MV-4-11 (cell line): ENCODE measurements at regions not wholly inside any gene's neighbourhood (a gene's known extent, or its start where the extent isn't known, plus 50 kb on each side); places are given as distances from the start of the nearest gene placed in this dataset.
A peak's percentile ranks its signal among the peaks of the same experiment; 100 is the strongest.
"Not testable (repeated sequence)": the region's sequence is repeated elsewhere in the genome, so short reads cannot be mapped to it uniquely, and the experiment has no call there.

Experiments
- DNase-seq: peaks from one replicate; lab custom pipeline; 2025; lab: John Stamatoyannopoulos, UW

DNA sequence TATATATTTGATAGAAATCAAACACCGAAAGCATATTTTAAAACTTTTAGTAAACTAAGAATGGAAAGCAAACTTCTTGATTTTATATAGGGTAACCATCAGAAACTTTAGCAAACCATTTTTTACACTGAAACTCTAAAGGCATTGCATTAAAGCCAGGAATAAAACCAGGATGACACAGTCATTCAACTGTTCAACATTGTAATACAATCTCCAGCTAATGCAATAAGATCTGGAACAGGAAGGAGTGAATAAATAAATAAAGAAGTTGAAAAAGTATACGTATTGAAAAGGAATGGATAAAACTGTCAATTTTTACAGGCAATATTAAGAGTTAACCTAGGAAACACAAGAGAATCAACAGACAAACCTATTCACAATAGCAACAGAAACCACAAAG is 181.9 kb upstream of the TTC14 start:
- DNase-seq, result no peak

DNA sequence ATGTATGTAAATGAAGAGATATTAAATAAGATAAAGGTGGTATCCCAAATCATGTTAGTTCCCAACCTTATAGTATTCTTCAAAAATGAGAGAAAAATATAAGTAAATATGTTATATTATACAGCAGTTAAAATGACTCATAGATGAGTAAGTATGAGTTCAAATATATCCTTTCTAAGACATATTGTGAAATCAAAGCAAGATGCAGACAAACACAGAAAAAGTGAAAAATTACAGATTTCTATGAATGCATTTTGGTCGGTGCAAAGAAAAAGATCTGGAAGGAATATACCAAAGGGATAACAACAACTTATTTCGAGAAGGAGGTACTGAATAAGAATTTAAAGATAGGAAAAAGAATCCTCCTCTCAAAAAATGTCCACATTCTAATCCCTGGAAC is 181.2 kb upstream of the TTC14 start:
- peak; percentile 7 for DNase-seq

GRCh38 chr3:180421221-180421620 is 180.7 kb upstream of the TTC14 start:
- DNase-seq, result peak; percentile 57

DNA sequence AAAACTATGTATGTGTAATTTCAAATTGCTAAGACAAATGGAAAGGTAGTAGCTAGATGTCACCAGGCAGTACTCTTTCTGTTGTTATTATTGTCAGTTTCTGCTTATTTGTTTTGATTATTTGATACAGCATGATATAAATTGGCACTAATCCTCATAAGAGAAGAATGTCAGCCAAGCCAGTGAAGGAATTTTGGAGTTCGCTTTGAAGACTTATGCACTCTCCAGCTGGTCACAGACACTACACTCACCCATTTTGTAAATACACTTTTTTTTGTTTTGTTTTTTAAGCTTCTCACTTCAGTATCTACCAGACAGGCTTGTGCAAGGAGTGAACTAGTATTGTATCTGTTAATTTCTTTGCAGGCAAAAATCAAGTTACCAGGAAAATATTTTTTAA is 180.2 kb upstream of the TTC14 start:
- no peak for DNase-seq

GRCh38 chr3:180424305-180424704 is 177.7 kb upstream of the TTC14 start:
- DNase-seq, result not testable (repeated sequence)

DNA sequence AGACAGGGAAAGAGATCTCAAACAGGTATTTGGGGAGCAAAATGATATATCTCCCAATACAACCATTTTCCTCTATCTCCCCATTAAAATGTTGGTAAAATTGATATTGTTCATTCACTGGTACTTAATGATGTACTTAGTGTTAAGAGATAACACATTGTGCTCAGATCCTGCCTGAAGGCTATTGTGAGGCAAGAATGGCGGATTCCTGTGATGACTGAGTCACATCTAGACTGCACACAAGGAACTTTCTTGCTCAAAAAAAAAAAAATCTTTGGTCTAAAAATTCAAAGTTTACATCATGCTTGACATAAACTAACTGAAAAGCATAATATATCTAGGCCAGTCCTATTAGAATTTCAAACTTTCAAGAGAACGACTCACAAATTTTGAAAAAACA is 171.1 kb upstream of the TTC14 start:
- DNase-seq, result peak; percentile 1

DNA sequence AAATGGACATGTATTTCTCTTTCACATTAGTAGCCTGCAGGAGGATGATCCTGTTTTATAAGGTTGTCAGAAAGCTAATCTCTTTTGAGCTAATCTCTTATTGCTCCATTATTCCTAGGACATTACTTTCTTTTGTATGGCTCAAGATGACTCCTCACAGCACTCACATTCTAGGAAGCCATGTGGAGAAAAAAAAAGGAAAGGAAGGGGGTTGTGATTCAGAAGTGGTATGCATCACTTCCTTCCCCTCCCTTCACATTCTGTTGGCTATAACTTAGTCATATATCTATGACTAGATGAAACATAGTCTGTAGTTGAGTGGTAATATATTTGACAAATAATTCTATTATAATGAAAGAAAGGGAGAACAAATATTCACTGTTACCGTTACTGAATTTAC is 168.8 kb upstream of the TTC14 start:
- DNase-seq, result peak; percentile 46

DNA sequence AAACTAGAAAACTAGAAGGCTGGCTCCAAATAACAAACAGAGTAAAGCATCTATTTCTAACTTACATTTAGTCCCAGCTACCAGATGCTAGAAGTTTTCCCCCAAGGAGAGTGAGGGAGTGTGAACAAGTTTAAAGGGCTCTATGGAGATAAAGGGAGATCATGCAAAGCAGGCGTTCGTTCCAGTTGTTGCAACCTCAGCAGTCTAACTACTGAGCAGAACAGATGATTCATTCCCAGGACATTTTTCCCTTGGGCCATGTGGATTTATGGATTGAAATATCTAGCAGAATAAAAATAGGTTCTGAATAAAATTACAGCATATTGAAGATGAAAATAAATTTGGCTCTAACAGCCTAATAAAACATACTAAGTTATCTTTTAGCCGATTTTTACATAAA is 154.8 kb upstream of the TTC14 start:
- no peak for DNase-seq

GRCh38 chr3:180448407-180448806 is 153.6 kb upstream of the TTC14 start:
- DNase-seq, result not testable (repeated sequence)

DNA sequence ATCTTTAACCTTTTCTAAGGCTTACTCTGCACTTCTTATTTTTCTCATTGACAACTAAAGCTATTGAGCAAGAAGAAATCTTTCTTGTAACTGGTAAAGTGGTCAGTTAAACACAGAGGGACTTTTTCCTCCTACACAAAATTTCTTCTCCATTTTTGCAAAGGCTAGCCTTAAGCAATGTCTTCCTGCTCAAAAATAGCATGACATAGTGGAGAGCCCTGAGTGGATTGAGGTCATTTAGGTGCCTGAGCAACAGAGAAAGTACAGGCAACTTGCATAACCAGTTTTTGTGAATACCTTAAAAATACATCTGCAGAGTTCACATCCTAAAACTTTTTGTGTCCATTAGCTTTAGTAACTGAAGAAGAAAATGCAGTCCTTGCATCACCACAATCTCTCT is 144.7 kb upstream of the TTC14 start:
- peak; percentile 85 for DNase-seq

DNA sequence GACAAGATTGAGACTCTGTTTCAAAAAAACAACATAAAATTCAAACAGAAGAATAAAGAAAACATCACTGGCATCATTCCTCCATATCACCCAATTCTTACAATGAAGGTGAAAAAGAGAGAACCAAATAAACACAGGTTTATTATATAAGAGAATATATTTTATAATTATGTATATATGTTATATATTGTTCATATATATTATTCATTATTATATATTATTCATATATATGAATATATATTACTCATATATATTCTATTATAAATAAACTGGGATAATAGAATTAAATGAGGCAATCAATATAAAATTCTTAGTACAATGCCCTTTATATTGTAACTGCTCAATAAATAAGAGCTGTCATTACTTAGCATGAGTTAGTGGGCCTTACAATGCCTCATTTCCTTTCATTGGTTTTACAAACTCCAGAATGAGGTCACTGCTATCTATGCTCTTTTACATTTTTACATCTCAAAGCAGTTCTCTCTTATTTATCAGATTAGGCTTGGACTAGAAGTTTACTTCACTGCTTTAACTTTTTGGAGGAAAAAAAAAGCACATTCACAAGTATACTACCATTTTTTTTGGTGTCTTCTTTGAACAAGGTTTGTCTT is 135.5 kb upstream of the TTC14 start:
- no peak for DNase-seq

DNA sequence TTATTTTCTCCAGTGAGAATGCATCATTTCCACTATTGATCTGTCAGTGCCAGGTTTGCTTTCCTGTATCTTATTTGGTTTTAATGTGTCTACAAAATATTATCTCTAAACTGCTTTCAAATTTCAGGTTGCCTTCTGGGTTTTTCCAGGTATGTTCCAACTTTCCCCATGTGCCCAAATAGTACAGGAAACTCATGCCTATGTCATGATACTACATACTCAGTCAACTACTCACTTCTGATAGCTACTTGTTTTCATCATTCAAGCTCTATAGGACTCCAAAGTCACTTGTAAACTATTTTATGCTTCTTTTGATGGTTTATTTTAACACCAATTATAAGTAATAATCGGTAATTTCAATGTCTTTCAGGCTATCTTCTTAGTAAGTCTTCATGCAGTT is 134.8 kb upstream of the TTC14 start:
- DNase-seq, result no peak

DNA sequence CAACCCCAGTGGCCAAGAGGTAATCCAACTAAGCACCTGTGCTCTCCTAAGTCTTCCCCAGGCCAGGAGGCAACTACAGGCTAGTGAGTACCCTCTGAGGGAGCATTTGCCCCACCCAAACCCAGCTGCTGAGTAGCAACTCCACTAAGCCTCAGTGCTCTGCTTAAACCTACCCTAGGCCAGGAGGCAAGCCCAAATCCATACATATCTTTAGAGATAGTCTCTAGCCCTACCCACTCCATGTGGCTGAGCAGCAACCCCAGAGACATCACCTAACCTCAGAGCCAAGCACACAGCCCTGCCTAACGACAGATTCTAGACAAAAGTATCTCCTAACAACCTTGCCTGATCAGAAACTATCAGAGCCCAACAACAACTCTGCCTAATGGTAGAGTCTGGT is 132.8 kb upstream of the TTC14 start:
- DNase-seq, result no peak

DNA sequence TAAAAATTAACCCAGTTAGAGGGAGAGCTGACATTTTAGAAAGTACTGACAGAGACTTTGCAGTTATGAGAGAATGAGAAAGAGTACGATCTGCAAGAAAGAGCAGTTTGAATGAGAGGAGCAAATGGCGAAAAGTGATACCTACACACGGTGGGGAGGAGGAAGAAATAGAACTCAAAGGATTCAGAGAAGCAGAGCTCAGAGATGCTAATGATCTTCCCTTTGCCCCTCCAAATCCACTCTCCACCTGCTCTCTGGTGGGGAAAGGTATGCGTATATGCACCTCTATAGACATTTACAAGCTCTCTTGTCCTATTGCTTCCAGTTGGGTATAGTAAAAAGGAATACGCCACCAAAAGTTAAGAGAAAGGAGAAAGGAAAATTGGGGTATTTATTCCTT is 123.3 kb upstream of the TTC14 start:
- DNase-seq, result no peak

GRCh38 chr3:180492047-180492446 is 109.9 kb upstream of the TTC14 start:
- no peak for DNase-seq

- no peak for DNase-seq
These were observed 105.0 kb upstream of the TTC14 start for GRCh38 chr3:180496995-180497394.

DNA sequence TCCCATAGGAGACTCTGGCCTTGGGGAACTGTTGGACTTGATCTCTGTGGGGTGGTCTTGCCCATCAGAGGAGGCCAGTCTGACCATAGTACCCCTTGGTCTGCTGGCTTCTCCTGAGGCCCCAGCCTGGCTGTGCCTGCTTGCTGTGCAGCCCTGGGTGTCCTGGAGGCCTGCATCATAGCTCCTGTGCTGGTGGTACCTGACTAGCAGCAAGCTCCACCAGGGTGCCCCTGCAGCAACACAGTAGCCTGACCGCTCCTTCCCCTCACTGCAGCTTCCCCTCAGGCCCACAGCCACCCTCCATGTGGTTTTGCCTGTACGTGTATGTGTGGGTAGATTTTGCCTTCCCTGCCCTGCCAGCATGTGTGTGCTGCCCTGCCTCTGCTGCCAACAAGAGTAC is 85.6 kb upstream of the TTC14 start:
- no peak for DNase-seq

DNA sequence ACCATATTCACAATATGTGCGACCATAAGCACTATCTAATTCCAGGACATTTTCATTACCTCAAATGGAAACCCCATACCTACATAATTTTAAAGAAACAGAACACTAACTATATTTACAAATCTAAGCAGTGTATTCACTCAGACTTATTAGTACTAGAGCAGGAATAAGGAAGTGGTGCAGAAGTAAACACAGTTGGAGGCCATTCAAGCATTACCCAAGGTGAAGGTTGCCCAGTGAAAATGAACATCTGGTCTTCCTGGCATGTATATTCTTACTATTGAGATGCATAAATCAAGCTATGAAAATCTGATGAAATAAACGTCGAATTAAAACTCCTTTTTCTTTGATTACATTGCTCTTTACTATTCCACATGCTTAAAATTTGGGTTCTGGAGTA is 78.9 kb upstream of the TTC14 start:
- no peak for DNase-seq

- no peak for DNase-seq
These were observed 73.1 kb upstream of the TTC14 start for GRCh38 chr3:180528843-180529242.

DNA sequence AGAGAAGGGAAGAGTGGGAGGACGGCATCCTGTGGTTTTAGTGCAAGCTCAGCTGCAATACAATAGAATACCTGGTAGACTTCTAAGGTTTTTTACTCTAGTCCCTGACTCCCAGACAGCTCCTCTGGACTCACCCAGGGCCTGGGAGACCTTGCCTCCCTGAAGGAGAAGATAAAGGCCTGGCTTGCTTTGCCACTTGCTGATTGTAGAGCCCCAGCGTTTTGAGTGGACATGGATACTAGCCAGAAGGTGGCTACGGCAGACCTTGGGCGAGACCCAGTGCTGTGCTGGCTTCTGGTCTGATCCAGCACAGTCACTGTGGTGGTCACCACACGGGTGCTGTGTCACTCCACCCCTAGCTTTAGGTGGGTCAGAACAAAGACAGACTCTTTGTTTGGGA is 72.2 kb upstream of the TTC14 start:
- DNase-seq, result no peak

GRCh38 chr3:180530276-180530675 is 71.7 kb upstream of the TTC14 start:
- no peak for DNase-seq

GRCh38 chr3:180531303-180532278 is 70.4 kb upstream of the TTC14 start:
- DNase-seq, result no peak

GRCh38 chr3:180534828-180535227 is 67.1 kb upstream of the TTC14 start:
- no peak for DNase-seq

DNA sequence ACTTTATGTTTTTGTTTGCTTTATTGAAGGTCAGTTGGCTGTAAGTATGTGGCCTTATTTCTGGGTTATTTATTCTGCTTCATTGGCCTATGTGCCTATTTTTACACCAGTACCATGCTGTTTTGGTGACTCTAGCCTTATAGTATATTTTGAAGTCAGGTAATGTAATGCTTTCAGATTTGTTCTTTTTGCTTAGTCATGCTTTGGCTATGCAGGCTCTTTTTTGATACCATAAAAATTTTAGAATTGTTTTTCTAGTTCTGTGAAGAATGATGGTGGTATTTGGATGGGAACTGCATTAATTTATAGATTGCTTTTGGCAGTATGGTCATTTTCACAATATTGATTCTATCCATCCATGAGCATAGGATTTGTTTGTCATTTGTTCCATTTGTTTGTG is 63.5 kb upstream of the TTC14 start:
- no peak for DNase-seq
